ENCODE measurements at regions not wholly inside any gene's neighbourhood (a gene's known extent, or its start where the extent isn't known, plus 50 kb on each side); places are given as distances from the start of the nearest gene placed in this dataset.
"Not testable (repeated sequence)": the region's sequence is repeated elsewhere in the genome, so short reads cannot be mapped to it uniquely, and the experiment has no call there.

DNA sequence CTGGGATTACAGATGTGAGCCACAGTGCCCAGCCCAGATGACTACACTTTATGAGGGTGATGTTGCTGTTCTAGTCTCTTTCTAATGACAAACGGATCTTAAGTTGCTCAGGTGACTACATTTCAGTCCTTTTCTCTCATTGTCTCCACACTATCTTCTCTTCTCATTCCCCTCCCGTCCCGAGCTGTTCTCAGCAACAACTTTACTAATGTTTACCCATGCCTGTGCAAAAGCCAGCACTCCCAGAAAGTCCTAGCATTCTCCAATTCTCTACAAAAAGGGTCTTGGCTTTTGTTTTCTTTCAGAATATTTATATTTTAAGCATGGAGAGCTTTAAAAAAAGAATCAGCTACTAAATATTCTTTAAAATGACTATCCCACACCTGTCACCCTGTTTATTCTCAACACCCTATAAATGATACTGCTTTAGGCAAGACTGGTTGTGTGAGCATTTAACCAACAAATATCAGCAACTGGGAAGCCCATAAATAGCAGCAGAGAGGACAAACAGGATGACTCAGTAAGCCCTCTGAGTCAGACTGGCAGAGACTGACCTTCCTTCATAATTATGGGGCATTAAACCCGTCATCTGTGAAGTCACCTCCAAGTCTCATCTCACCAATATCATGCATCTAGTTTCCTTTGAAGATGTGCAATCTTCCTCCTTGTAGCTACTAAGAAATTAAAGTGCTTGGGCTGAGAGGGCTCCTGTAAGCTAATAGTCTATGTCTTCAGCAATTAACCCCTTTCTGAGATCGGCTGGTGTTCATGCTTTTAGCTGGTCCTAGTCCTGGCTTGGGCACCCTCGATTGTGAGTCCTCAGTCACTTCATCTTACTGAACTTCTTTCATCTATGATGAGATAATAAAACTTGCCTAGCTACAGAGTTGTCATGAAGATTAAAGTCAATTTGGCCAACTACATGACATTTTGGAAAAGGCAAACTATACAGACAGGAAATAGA is 72.6 kb upstream of the KIF2A start:
- H3K79me2 ChIP-seq (ENCODE audit: control insufficient read depth, low read length); H3K4me1 ChIP-seq (ENCODE audit: control insufficient read depth, low read length); H4K20me1 ChIP-seq (ENCODE audit: control insufficient read depth, insufficient read depth, low read depth, low read length); H3K4me3 ChIP-seq (ENCODE audit: low read length); H3K4me2 ChIP-seq (ENCODE audit: low read length); H3F3A ChIP-seq (ENCODE audit: control insufficient read depth, insufficient read depth); H3K9me2 ChIP-seq (replicated peaks; ENCODE audit: control insufficient read depth, low read length); H3K27me3 ChIP-seq (ENCODE audit: control insufficient read depth, low read length); H3K9me3 ChIP-seq (ENCODE audit: control insufficient read depth, insufficient read depth, low read length); H3K36me3 ChIP-seq (ENCODE audit: control insufficient read depth, low read length); H3K27ac ChIP-seq (ENCODE audit: low read depth, low read length): not testable (repeated sequence)

DNA sequence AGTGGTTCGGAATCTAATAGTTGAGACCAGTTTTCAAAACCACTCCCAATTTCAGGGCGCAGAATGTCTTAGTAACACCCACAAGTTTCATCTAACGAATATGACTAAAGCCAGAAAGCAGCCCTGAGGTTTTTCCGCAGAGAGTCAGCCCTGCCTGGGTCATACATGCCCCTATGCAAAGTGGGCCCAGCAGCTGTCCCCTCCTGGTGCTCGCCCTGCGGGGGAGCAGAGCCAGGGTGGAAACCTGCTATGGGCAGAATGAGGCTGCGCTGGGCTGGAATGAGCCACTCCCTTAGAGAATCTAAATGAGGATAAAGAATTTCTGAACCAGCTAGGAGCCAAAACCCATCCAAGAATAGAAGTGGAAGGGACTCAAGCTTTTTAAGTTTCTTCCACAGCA is 69.4 kb upstream of the KIF2A start:
- H3K9me3 ChIP-seq (ENCODE audit: control insufficient read depth, insufficient read depth, low read length); H3K36me3 ChIP-seq (ENCODE audit: control insufficient read depth, low read length); H4K20me1 ChIP-seq (ENCODE audit: control insufficient read depth, insufficient read depth, low read depth, low read length); H3K4me3 ChIP-seq (ENCODE audit: low read length); H3K27ac ChIP-seq (ENCODE audit: low read depth, low read length); H3K4me1 ChIP-seq (ENCODE audit: control insufficient read depth, low read length); H3K27me3 ChIP-seq (ENCODE audit: control insufficient read depth, low read length); H3K4me2 ChIP-seq (ENCODE audit: low read length); H3K9me2 ChIP-seq (replicated peaks; ENCODE audit: control insufficient read depth, low read length); H3F3A ChIP-seq (ENCODE audit: control insufficient read depth, insufficient read depth); H3K79me2 ChIP-seq (ENCODE audit: control insufficient read depth, low read length): not testable (repeated sequence)

DNA sequence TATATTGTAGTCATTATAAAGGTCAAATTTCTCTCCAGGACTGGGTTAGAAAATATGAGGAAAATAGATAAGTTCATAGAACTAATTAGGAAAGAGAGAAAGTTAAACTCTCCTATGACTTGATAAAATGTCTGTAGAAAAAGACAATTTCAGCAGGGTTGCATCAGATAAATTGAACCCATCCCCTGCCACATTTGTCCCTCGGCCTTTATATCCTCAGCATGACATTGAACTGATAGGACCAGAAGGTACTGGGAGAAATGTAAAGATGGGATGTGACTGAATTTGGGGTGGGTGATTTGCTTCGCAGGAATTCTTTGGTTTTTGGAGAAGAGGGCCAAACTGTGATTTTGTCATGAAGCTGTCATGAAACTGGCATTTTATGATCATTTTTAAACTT is 68.1 kb upstream of the KIF2A start:
- H3K4me3 ChIP-seq (ENCODE audit: low read length); H3K9me2 ChIP-seq (replicated peaks; ENCODE audit: control insufficient read depth, low read length); H3K4me1 ChIP-seq (ENCODE audit: control insufficient read depth, low read length); H3K27me3 ChIP-seq (ENCODE audit: control insufficient read depth, low read length); H3K9me3 ChIP-seq (ENCODE audit: control insufficient read depth, insufficient read depth, low read length); H3K27ac ChIP-seq (ENCODE audit: low read depth, low read length); H3F3A ChIP-seq (ENCODE audit: control insufficient read depth, insufficient read depth); H3K4me2 ChIP-seq (ENCODE audit: low read length); H3K36me3 ChIP-seq (ENCODE audit: control insufficient read depth, low read length); H4K20me1 ChIP-seq (ENCODE audit: control insufficient read depth, insufficient read depth, low read depth, low read length); H3K79me2 ChIP-seq (ENCODE audit: control insufficient read depth, low read length): not testable (repeated sequence)

GRCh38 chr5:62238584-62238983 is 67.4 kb upstream of the KIF2A start:
- H3F3A ChIP-seq (ENCODE audit: control insufficient read depth, insufficient read depth); H3K9me2 ChIP-seq (replicated peaks; ENCODE audit: control insufficient read depth, low read length); H3K4me1 ChIP-seq (ENCODE audit: control insufficient read depth, low read length); H3K4me3 ChIP-seq (ENCODE audit: low read length); H4K20me1 ChIP-seq (ENCODE audit: control insufficient read depth, insufficient read depth, low read depth, low read length); H3K4me2 ChIP-seq (ENCODE audit: low read length); H3K27me3 ChIP-seq (ENCODE audit: control insufficient read depth, low read length); H3K79me2 ChIP-seq (ENCODE audit: control insufficient read depth, low read length); H3K36me3 ChIP-seq (ENCODE audit: control insufficient read depth, low read length); H3K9me3 ChIP-seq (ENCODE audit: control insufficient read depth, insufficient read depth, low read length); H3K27ac ChIP-seq (ENCODE audit: low read depth, low read length): not testable (repeated sequence)

DNA sequence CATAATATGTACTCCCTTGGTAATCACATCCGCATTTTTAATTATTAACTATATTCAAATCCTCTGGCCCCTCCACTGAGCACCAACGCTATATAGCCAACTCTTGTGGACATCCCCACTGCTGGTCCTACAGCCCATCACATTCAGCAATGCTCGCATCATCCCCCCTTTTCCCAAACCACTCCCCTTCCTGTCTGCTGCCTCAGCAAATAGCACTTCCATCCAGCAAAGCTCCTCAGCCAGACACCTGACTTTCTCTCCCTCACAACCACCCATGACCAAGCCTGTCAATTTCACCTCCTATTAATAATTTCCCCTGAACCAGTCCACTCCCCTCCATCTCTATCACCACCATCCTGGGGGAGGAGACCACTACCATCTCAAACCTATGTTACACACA is 65.5 kb upstream of the KIF2A start:
- not testable (repeated sequence) for H3K79me2 ChIP-seq (ENCODE audit: control insufficient read depth, low read length); H4K20me1 ChIP-seq (ENCODE audit: control insufficient read depth, insufficient read depth, low read depth, low read length); H3K9me2 ChIP-seq (replicated peaks; ENCODE audit: control insufficient read depth, low read length); H3K4me2 ChIP-seq (ENCODE audit: low read length); H3K27ac ChIP-seq (ENCODE audit: low read depth, low read length); H3K36me3 ChIP-seq (ENCODE audit: control insufficient read depth, low read length); H3K4me1 ChIP-seq (ENCODE audit: control insufficient read depth, low read length); H3K27me3 ChIP-seq (ENCODE audit: control insufficient read depth, low read length); H3K4me3 ChIP-seq (ENCODE audit: low read length); H3K9me3 ChIP-seq (ENCODE audit: control insufficient read depth, insufficient read depth, low read length); H3F3A ChIP-seq (ENCODE audit: control insufficient read depth, insufficient read depth)

- H3K79me2 ChIP-seq (ENCODE audit: control insufficient read depth, low read length); H3K36me3 ChIP-seq (ENCODE audit: control insufficient read depth, low read length); H4K20me1 ChIP-seq (ENCODE audit: control insufficient read depth, insufficient read depth, low read depth, low read length); H3K4me1 ChIP-seq (ENCODE audit: control insufficient read depth, low read length); H3K4me3 ChIP-seq (ENCODE audit: low read length); H3K9me2 ChIP-seq (replicated peaks; ENCODE audit: control insufficient read depth, low read length); H3F3A ChIP-seq (ENCODE audit: control insufficient read depth, insufficient read depth); H3K4me2 ChIP-seq (ENCODE audit: low read length); H3K27ac ChIP-seq (ENCODE audit: low read depth, low read length); H3K27me3 ChIP-seq (ENCODE audit: control insufficient read depth, low read length); H3K9me3 ChIP-seq (ENCODE audit: control insufficient read depth, insufficient read depth, low read length): not testable (repeated sequence)
Observed at GRCh38 chr5:62242000-62242399, 64.0 kb upstream of the KIF2A start.

GRCh38 chr5:62243046-62243445 is 63.0 kb upstream of the KIF2A start:
- H3K27ac ChIP-seq (ENCODE audit: low read depth, low read length); H3K4me3 ChIP-seq (ENCODE audit: low read length); H3K79me2 ChIP-seq (ENCODE audit: control insufficient read depth, low read length); H3K9me2 ChIP-seq (replicated peaks; ENCODE audit: control insufficient read depth, low read length); H3F3A ChIP-seq (ENCODE audit: control insufficient read depth, insufficient read depth); H3K4me2 ChIP-seq (ENCODE audit: low read length); H3K9me3 ChIP-seq (ENCODE audit: control insufficient read depth, insufficient read depth, low read length); H3K4me1 ChIP-seq (ENCODE audit: control insufficient read depth, low read length); H3K36me3 ChIP-seq (ENCODE audit: control insufficient read depth, low read length); H3K27me3 ChIP-seq (ENCODE audit: control insufficient read depth, low read length); H4K20me1 ChIP-seq (ENCODE audit: control insufficient read depth, insufficient read depth, low read depth, low read length): not testable (repeated sequence)

GRCh38 chr5:62248192-62248591 is 57.8 kb upstream of the KIF2A start:
- not testable (repeated sequence) for H4K20me1 ChIP-seq (ENCODE audit: control insufficient read depth, insufficient read depth, low read depth, low read length); H3F3A ChIP-seq (ENCODE audit: control insufficient read depth, insufficient read depth); H3K79me2 ChIP-seq (ENCODE audit: control insufficient read depth, low read length); H3K4me2 ChIP-seq (ENCODE audit: low read length); H3K4me1 ChIP-seq (ENCODE audit: control insufficient read depth, low read length); H3K36me3 ChIP-seq (ENCODE audit: control insufficient read depth, low read length); H3K9me3 ChIP-seq (ENCODE audit: control insufficient read depth, insufficient read depth, low read length); H3K9me2 ChIP-seq (replicated peaks; ENCODE audit: control insufficient read depth, low read length); H3K4me3 ChIP-seq (ENCODE audit: low read length); H3K27me3 ChIP-seq (ENCODE audit: control insufficient read depth, low read length); H3K27ac ChIP-seq (ENCODE audit: low read depth, low read length)

Measured in DOHH2 (cell line).